ENCODE measurements at regions not wholly inside any gene's neighbourhood (a gene's known extent, or its start where the extent isn't known, plus 50 kb on each side); places are given as distances from the start of the nearest gene placed in this dataset.

DNA sequence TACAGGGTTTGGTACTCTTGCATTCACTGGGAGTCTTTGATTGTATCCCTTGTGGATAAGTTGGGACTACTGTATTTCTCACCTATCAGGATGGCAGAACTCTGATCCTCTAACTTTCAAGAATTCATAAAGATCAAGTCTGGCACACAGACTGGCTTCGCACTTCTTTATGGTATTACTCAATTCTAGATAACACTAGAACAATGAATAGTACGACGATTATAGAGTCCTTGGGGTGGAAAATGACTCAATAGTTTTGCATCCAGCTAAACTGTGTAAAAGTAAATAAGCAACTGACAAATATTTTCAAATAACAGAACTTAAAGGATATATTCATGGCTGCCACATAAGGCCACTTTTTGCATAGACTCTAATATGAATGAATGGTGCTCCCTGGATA lies 103.4 kb upstream of the MEX3C start:
- H3K27me3 ChIP-seq (replicated peaks; ENCODE audit: control insufficient read depth, insufficient read depth, low read length) = no peaks in the 10 kb centered on the region
- H3K4me3 ChIP-seq (replicated peaks; ENCODE audit: low read depth, low read length) = no peak overlapping the region
- no peaks in the 10 kb centered on the region for H3K36me3 ChIP-seq (ENCODE audit: control insufficient read depth, insufficient read depth, low read length)
- TF ChIP-seq, protein P1, sequence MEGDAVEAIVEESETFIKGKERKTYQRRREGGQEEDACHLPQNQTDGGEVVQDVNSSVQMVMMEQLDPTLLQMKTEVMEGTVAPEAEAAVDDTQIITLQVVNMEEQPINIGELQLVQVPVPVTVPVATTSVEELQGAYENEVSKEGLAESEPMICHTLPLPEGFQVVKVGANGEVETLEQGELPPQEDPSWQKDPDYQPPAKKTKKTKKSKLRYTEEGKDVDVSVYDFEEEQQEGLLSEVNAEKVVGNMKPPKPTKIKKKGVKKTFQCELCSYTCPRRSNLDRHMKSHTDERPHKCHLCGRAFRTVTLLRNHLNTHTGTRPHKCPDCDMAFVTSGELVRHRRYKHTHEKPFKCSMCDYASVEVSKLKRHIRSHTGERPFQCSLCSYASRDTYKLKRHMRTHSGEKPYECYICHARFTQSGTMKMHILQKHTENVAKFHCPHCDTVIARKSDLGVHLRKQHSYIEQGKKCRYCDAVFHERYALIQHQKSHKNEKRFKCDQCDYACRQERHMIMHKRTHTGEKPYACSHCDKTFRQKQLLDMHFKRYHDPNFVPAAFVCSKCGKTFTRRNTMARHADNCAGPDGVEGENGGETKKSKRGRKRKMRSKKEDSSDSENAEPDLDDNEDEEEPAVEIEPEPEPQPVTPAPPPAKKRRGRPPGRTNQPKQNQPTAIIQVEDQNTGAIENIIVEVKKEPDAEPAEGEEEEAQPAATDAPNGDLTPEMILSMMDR (IDR thresholded peaks at IDR 0.05; ENCODE audit: insufficient read depth, low read length, poor library complexity, severe bottlenecking) = no peak
- DNase-seq (ENCODE audit: extremely low read depth, insufficient read length) = no peak

DNA sequence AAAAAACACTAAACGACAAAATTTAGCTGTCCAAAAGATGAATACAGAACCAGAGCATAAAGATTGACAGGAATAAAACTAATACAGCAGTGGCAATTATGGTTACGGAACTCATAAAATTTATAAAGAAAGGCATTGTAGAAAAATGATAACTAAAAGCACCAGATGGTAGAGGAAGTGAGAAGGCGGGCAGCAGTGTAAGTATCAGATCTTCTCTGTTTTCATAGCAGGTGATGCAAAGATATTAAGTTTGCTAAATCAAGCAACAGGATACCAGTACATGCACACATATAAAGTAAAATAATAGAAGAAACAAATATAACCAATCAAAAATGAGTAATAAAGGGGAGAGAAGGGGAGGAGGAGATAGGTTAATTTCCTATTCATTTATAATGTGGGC lies 103.9 kb upstream of the MEX3C start:
- H3K36me3 ChIP-seq (ENCODE audit: control insufficient read depth, insufficient read depth, low read length) = no peaks in the 10 kb centered on the region
- DNase-seq (ENCODE audit: extremely low read depth, insufficient read length) = no peak
- H3K27me3 ChIP-seq (replicated peaks; ENCODE audit: control insufficient read depth, insufficient read depth, low read length) = no peaks in the 10 kb centered on the region
- H3K4me3 ChIP-seq (replicated peaks; ENCODE audit: low read depth, low read length) = no peak overlapping the region
- TF ChIP-seq, protein P1 (IDR thresholded peaks at IDR 0.05; ENCODE audit: insufficient read depth, low read length, poor library complexity, severe bottlenecking) = no peak

DNA sequence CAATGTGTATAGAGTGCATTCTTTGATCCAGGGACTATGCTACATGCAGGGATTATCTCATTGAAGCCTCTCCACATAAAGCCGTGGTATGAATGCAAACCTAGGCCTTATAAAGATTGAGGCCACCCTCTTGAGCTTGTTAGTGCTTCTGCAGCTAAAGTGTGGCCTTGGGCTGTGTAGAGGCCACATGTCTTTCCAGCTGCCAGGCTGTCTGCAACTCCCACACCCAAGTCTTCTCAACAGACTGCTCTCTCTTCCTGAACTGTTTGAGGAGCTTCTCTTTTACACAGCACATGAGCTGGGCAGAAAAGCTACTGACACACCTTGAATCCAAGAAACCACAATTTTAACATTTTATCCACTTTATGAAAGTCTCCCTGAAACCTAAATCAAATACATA lies 119.2 kb upstream of the MEX3C start:
- DNase-seq (ENCODE audit: extremely low read depth, insufficient read length) = no peak
- TF ChIP-seq, protein P1 (IDR thresholded peaks at IDR 0.05; ENCODE audit: insufficient read depth, low read length, poor library complexity, severe bottlenecking) = no peak
- Histone ChIP-seq H3K4me3 (replicated peaks; ENCODE audit: low read depth, low read length) (no peak overlapping the region), H3K36me3 (ENCODE audit: control insufficient read depth, insufficient read depth, low read length) (no peaks in the 10 kb centered on the region), H3K27me3 (replicated peaks; ENCODE audit: control insufficient read depth, insufficient read depth, low read length) (no peaks in the 10 kb centered on the region)

DNA sequence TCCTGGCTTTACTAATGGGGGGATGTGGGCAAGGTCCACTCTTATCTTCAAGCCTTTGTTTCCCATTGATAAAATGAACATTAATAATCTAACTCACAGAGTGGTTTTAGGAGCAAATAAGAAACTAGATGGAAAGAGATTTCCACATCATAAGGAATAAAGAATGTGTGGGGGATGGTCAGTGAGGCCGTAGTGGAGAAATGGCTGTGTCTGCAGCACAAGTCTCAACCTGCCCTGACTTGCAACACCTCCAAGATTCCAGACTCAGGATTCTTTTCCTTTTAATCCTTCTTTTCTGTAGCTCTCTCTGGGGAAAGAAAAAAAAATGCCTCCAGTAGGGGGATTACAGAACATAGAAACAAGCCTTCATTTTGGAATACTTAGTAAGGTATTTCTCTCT lies 124.2 kb upstream of the MEX3C start:
- Histone ChIP-seq H3K4me3 (replicated peaks; ENCODE audit: low read depth, low read length) (no peak overlapping the region), H3K27me3 (replicated peaks; ENCODE audit: control insufficient read depth, insufficient read depth, low read length) (no peaks in the 10 kb centered on the region), H3K36me3 (ENCODE audit: control insufficient read depth, insufficient read depth, low read length) (no peaks in the 10 kb centered on the region)
- DNase-seq (ENCODE audit: extremely low read depth, insufficient read length) = no peak
- TF ChIP-seq, protein P1 (IDR thresholded peaks at IDR 0.05; ENCODE audit: insufficient read depth, low read length, poor library complexity, severe bottlenecking) = no peak

GRCh38 chr18:51323961-51324360 lies 126.5 kb upstream of the MEX3C start:
- TF ChIP-seq, protein P1 (IDR thresholded peaks at IDR 0.05; ENCODE audit: insufficient read depth, low read length, poor library complexity, severe bottlenecking) = no peak
- Histone ChIP-seq H3K36me3 (ENCODE audit: control insufficient read depth, insufficient read depth, low read length) (no peaks in the 10 kb centered on the region), H3K27me3 (replicated peaks; ENCODE audit: control insufficient read depth, insufficient read depth, low read length) (no peaks in the 10 kb centered on the region), H3K4me3 (replicated peaks; ENCODE audit: low read depth, low read length) (no peak overlapping the region)
- DNase-seq (ENCODE audit: extremely low read depth, insufficient read length) = no peak

DNA sequence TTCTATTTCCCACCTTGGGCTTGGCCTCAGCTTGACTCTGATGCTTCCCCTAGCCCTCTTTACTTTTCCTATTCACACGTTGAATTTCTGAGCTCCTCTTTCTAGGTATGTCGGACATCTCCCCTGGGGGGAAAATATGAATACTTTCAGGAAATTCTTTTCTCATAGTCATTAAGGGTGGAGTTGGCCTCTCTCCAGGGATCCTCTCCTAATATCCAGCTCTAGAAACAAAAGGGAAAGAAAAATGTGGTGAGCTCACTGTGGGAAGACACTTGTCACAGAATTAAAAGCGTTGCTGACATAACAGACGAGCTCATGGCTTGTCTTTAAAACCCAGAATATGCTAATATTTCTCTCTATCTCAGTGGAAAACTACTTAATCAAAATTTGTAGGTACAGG lies 132.7 kb upstream of the MEX3C start:
- DNase-seq (ENCODE audit: extremely low read depth, insufficient read length) = no peak
- TF ChIP-seq, protein P1 (IDR thresholded peaks at IDR 0.05; ENCODE audit: insufficient read depth, low read length, poor library complexity, severe bottlenecking) = no peak
- no peaks in the 10 kb centered on the region for H3K36me3 ChIP-seq (ENCODE audit: control insufficient read depth, insufficient read depth, low read length)
- H3K27me3 ChIP-seq (replicated peaks; ENCODE audit: control insufficient read depth, insufficient read depth, low read length) = no peaks in the 10 kb centered on the region
- H3K4me3 ChIP-seq (replicated peaks; ENCODE audit: low read depth, low read length) = no peak overlapping the region

Measured in GM06990 (cell line).